SKM-1 (cell line): ENCODE measurements at regions not wholly inside any gene's neighbourhood (a gene's known extent, or its start where the extent isn't known, plus 50 kb on each side); places are given as distances from the start of the nearest gene placed in this dataset.

Experiments used
- DNase-seq: peaks from one replicate; lab custom pipeline; 2025; ENCODE audit not compliant: unreplicated experiment; lab: John Stamatoyannopoulos, UW

GRCh38 chr1:5109633-5110032, 455.2 kb downstream of the AJAP1 start:
- DNase-seq, result no peak

GRCh38 chr1:5108740-5109139, 454.3 kb downstream of the AJAP1 start:
- DNase-seq, result no peak

GRCh38 chr1:5105744-5106143, 451.3 kb downstream of the AJAP1 start:
- DNase-seq, result no peak

- DNase-seq, result no peak
Observed at GRCh38 chr1:5099558-5099957, 445.1 kb downstream of the AJAP1 start.

GRCh38 chr1:5098981-5099385, 444.6 kb downstream of the AJAP1 start:
- no peak for DNase-seq

- DNase-seq, result no peak
Observed at GRCh38 chr1:5093042-5093441, 438.6 kb downstream of the AJAP1 start.

- no peak for DNase-seq
Observed at GRCh38 chr1:5084676-5085075, 430.3 kb downstream of the AJAP1 start.

GRCh38 chr1:5067246-5067645, 412.8 kb downstream of the AJAP1 start:
- no peak for DNase-seq

- no peak for DNase-seq
Observed at GRCh38 chr1:5053744-5054143, 399.3 kb downstream of the AJAP1 start.

GRCh38 chr1:5029136-5029535, 374.7 kb downstream of the AJAP1 start:
- DNase-seq, result no peak

- no peak for DNase-seq
Observed at GRCh38 chr1:5012249-5012648, 357.8 kb downstream of the AJAP1 start.

GRCh38 chr1:5010656-5011055, 356.2 kb downstream of the AJAP1 start:
- DNase-seq, result no peak

GRCh38 chr1:5010236-5010635, 355.8 kb downstream of the AJAP1 start:
- DNase-seq, result no peak

GRCh38 chr1:5009376-5010065, 355.1 kb downstream of the AJAP1 start:
- no peak for DNase-seq

GRCh38 chr1:5005171-5005570, 350.8 kb downstream of the AJAP1 start:
- no peak for DNase-seq

- no peak for DNase-seq
Observed at GRCh38 chr1:5002676-5003075, 348.3 kb downstream of the AJAP1 start.

GRCh38 chr1:5001466-5001865, 347.1 kb downstream of the AJAP1 start:
- no peak for DNase-seq

- no peak for DNase-seq
Observed at GRCh38 chr1:4986306-4986705, 331.9 kb downstream of the AJAP1 start.

- no peak for DNase-seq
Observed at GRCh38 chr1:4984841-4985240, 330.4 kb downstream of the AJAP1 start.

GRCh38 chr1:4980211-4980610, 325.8 kb downstream of the AJAP1 start:
- no peak for DNase-seq

- no peak for DNase-seq
Observed at GRCh38 chr1:4978660-4979390, 324.4 kb downstream of the AJAP1 start.

- no peak for DNase-seq
Observed at GRCh38 chr1:4977701-4978100, 323.3 kb downstream of the AJAP1 start.
